Esophagus muscularis mucosa (tissue), 4 donors: ENCODE measurements at regions not wholly inside any gene's neighbourhood (a gene's known extent, or its start where the extent isn't known, plus 50 kb on each side); places are given as distances from the start of the nearest gene placed in this dataset.

Experiments used
- DNase-seq: peaks from one replicate; pipeline ENCODE4 v3.0.0-alpha.2; 2017; ENCODE audit errors: extremely low spot score
- H3K27ac ChIP-seq, 4 donors: fragments of 200-600 bp; sonication (generic); replicated peaks in 1 of 4; 1 replicate in 3 of 4; 2 replicates in 1 of 4; pipeline ENCODE4 v1.5.1; 2016 to 2019; ENCODE audit warnings: mild to moderate bottlenecking in 1 of 4
- H3K27me3 ChIP-seq, 4 donors: fragments of 200-600 bp; sonication (generic); one replicate each; pipeline versions ENCODE4 v1.5.1 to v1.6.0; 2016 to 2019
- H3K36me3 ChIP-seq, 4 donors: fragments of 200-600 bp; sonication (generic); one replicate each; pipeline ENCODE4 v1.5.1; 2016 to 2019
- H3K4me1 ChIP-seq, 4 donors: fragments of 200-600 bp; sonication (generic); one replicate each; pipeline ENCODE4 v1.5.1; 2016 to 2019
- H3K4me3 ChIP-seq, 4 donors: fragments of 200-600 bp; sonication (generic); 1 replicate in 2 of 4; 2 replicates in 2 of 4; pipeline ENCODE4 v1.5.1; 2016 to 2019; ENCODE audit warnings: mild to moderate bottlenecking in 4 of 4, moderate library complexity in 1 of 4
- H3K9me3 ChIP-seq, 4 donors: fragments of 200-600 bp; sonication (generic); 1 replicate in 3 of 4; 2 replicates in 1 of 4; pipeline ENCODE4 v1.5.1; 2016 to 2019
- EP300 ChIP-seq: sonication (generic); formaldehyde crosslinking; IDR thresholded peaks from one replicate; pipeline ENCODE4 v1.6.1; 2017; ENCODE audit warnings: antibody characterized with exemption
- POLR2A ChIP-seq: fragments of 450-650 bp; IDR thresholded peaks from one replicate; pipeline ENCODE4 v1.6.1; 2017; ENCODE audit warnings: antibody characterized with exemption, moderate library complexity, mild to moderate bottlenecking, low read depth
- POLR2AphosphoS5 ChIP-seq, 2 donors: sonication (generic); formaldehyde crosslinking; IDR thresholded peaks; one replicate each; pipeline ENCODE4 v1.6.1; 2017; ENCODE audit warnings: antibody characterized with exemption in 2 of 2
- WGBS: methylation state at CpG from one replicate; pipeline ENCODE4 v1.1.5; 2018; 5-methylcytosine and 5-hydroxymethylcytosine counted together
- intact Hi-C: fragments of 100-400 bp; cut with DNase I; formaldehyde crosslinking; loops from one replicate; pipeline ENCODE4 v1.15.1; 2023
- TF ChIP-seq, protein P1 (sequence below), 3 experiments: fragments of 200-600 bp in 2 of 3; fragments of 450-650 bp in 1 of 3; sonication (generic) in 2 of 3; IDR thresholded peaks; one replicate each; pipeline ENCODE4 v1.5.1; 2017 to 2019; ENCODE audit warnings: antibody characterized with exemption in 3 of 3, mild to moderate bottlenecking in 2 of 3, moderate library complexity in 1 of 3

DNA sequence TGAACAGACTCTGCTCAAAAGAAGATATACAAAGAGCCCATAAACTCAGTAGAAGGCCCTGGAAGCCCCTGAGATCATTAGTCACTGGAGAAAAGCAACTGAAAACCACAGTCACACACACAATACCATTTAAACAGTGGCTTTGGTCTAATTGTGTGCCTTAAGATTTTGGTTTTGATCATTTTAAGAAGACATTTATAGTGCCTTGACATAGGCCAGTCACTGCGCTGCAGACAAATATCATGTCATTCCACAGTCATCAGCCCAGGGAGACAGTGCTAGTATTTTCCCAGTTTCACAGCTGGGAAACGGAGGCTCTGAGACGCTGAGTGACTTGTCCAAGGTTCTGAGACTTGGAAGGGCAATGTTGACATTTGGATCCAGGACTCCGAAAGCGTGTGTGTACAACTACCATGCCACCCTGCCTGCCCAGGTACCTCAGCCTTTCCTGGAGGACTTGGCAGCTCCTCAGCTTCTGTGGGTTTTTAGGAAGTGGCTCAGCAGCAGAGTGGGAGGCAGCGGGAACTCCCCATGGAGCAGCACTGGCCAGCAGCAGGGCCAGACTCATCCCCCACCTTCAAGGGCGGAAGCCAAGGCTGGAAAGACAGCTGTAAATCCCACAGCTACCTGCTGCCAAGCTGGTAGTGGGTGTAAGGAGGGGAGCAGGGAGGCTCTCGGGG is 173.9 kb downstream of the WDR11 start:
- Histone ChIP-seq H3K4me1 (peaks cover 0 to 8% (median 2%) of the 10 kb centered on the region in 4 donors), H3K27me3 (no peaks in the 10 kb centered on the region), H3K9me3 (no peaks in the 10 kb centered on the region), H3K27ac (no peak overlapping the region), H3K36me3 (no peaks in the 10 kb centered on the region), H3K4me3 (no peak overlapping the region)
- WGBS, result 85% methylated on average over 6 of the region's 8 CpGs
- DNase-seq, result no peak
- intact Hi-C loops, result no loop called here
- TF ChIP-seq EP300 (no peak), POLR2AphosphoS5 (IDR thresholded peaks at IDR 0.05) (no peak), POLR2A (no peak)
- TF ChIP-seq, protein P1, sequence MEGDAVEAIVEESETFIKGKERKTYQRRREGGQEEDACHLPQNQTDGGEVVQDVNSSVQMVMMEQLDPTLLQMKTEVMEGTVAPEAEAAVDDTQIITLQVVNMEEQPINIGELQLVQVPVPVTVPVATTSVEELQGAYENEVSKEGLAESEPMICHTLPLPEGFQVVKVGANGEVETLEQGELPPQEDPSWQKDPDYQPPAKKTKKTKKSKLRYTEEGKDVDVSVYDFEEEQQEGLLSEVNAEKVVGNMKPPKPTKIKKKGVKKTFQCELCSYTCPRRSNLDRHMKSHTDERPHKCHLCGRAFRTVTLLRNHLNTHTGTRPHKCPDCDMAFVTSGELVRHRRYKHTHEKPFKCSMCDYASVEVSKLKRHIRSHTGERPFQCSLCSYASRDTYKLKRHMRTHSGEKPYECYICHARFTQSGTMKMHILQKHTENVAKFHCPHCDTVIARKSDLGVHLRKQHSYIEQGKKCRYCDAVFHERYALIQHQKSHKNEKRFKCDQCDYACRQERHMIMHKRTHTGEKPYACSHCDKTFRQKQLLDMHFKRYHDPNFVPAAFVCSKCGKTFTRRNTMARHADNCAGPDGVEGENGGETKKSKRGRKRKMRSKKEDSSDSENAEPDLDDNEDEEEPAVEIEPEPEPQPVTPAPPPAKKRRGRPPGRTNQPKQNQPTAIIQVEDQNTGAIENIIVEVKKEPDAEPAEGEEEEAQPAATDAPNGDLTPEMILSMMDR (IDR thresholded peaks at IDR 0.05), result no peak

DNA sequence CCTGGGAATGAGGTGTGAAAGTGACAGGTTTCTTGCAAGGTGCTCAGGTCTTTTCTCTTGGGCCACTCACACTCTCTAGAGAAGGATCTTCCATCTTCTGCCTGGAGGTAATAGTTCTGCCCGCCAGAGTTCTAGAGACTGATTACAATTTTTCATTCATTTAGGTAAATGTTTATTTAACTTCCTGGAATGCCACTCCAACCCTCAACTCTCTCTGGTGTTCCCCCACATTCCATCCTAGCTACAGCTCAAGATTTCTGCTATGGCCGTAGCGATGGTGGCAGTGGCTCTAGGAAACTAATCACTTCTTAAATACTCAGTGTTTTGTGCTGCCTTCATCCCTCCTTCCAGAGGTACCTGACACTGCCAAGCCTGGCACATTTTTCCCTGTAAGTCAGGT is 174.6 kb downstream of the WDR11 start:
- Histone ChIP-seq H3K4me3 (no peak overlapping the region), H3K9me3 (no peaks in the 10 kb centered on the region), H3K4me1 (peaks cover 0 to 8% (median 2%) of the 10 kb centered on the region in 4 donors), H3K36me3 (no peaks in the 10 kb centered on the region), H3K27ac (no peak overlapping the region), H3K27me3 (no peaks in the 10 kb centered on the region)
- DNase-seq, result no peak
- intact Hi-C loops, result no loop called here
- 60% methylated on average over 3 of the region's 3 CpGs for WGBS
- no peak for TF ChIP-seq POLR2AphosphoS5 (IDR thresholded peaks at IDR 0.05)

DNA sequence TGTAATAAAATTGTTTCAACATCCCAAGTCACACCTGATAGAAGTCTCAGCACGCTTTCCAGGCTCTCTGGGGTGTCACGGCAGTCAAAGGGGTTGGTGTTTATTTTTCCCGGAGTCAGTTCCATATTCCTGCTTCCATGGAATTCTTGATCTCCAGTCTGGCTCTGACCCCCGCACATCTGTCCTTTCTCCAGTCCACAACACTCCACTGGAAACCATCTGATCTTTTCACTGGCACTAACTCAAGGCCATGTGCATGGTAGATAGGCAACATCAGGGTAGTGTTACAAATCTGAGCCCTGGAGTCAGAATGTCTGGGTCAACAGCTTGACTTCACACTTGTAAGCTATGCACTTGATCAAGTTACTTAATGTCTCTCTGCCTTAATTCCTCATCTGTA is 176.2 kb downstream of the WDR11 start:
- Histone ChIP-seq H3K4me3 (no peak overlapping the region), H3K9me3 (no peaks in the 10 kb centered on the region), H3K27ac (no peak overlapping the region), H3K36me3 (no peaks in the 10 kb centered on the region), H3K4me1 (peaks cover 0 to 8% (median 2%) of the 10 kb centered on the region in 4 donors), H3K27me3 (no peaks in the 10 kb centered on the region)
- intact Hi-C loops, result no loop called here
- no peak for TF ChIP-seq POLR2A
- no peak for TF ChIP-seq EP300
- TF ChIP-seq, protein P1 (IDR thresholded peaks at IDR 0.05), result no peak
- no peak for TF ChIP-seq POLR2AphosphoS5 (IDR thresholded peaks at IDR 0.05)
- no peak for DNase-seq
- WGBS, result 53% methylated on average over 4 of the region's 4 CpGs

DNA sequence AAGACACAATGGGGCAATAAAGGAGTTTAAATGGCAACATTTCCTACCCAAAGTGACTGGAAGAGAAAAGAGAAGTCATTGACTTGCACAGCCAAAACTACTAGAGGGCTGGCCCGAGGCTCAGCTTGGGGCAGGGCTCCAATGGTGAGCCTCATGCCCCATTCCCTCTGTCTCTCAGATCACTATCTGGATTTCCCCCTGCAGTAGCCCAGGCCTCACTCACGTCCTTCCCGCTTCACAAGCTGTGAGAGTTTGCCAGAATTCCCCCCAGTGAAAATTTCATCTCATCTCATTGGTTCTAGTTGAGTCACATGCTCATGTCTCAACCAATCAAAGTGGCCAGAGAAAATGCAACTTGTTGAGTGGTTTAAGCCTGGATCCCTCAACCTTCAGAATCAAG is 181.3 kb downstream of the WDR11 start:
- WGBS, result 89% methylated on average over 3 of the region's 3 CpGs
- H3K27ac ChIP-seq, result no peak overlapping the region

DNA sequence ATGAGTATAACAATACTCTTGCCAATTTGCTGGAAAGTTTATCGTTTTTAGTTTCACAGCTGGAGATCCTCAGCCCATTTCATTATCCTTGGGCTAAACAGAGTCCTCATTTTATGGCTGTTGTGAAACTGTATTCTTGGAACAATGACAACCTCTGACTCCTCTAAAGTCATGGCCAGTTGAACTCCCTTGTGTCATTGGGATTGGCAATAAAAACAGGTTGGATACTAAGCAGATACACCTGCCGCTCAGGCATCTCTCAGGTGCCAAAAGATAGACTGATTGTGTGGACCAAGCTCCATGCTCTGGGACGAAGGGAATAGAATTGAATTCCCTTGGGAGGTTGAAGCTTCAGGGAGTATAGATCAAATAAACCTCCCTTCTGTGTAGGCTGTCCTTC is 182.2 kb downstream of the WDR11 start:
- Histone ChIP-seq H3K27me3 (no peaks in the 10 kb centered on the region), H3K27ac (no peak overlapping the region), H3K36me3 (no peaks in the 10 kb centered on the region), H3K9me3 (no peaks in the 10 kb centered on the region), H3K4me3 (no peak overlapping the region), H3K4me1 (peaks cover 0 to 18% (median 14%) of the 10 kb centered on the region in 4 donors)
- TF ChIP-seq POLR2AphosphoS5 (IDR thresholded peaks at IDR 0.05) (no peak), POLR2A (no peak), EP300 (no peak)
- TF ChIP-seq, protein P1 (IDR thresholded peaks at IDR 0.05), result no peak
- intact Hi-C loops, result no loop called here
- 31% methylated on average over 3 of the region's 3 CpGs for WGBS
- no peak for DNase-seq

More for the DNA sequence above, 181.3 kb downstream of the WDR11 start:
- no peaks in the 10 kb centered on the region for H3K36me3 ChIP-seq
- no peak overlapping the region for H3K4me3 ChIP-seq
- no peaks in the 10 kb centered on the region for H3K9me3 ChIP-seq
- peaks cover 0 to 18% (median 14%) of the 10 kb centered on the region in 4 donors for H3K4me1 ChIP-seq
- no peaks in the 10 kb centered on the region for H3K27me3 ChIP-seq
- intact Hi-C loops, result no loop called here
- TF ChIP-seq EP300 (no peak), POLR2A (no peak), POLR2AphosphoS5 (IDR thresholded peaks at IDR 0.05) (no peak)
- TF ChIP-seq, protein P1 (IDR thresholded peaks at IDR 0.05), result no peak
- DNase-seq, result no peak
